RKO (cell line): ENCODE measurements at regions not wholly inside any gene's neighbourhood (a gene's known extent, or its start where the extent isn't known, plus 50 kb on each side); places are given as distances from the start of the nearest gene placed in this dataset.
"Not testable (repeated sequence)": the region's sequence is repeated elsewhere in the genome, so short reads cannot be mapped to it uniquely, and the experiment has no call there.

ENCODE experiments used
- DNase-seq: peaks from one replicate; pipeline ENCODE4 v3.0.0-alpha.2; 2016; ENCODE audit warnings: low spot score

DNA sequence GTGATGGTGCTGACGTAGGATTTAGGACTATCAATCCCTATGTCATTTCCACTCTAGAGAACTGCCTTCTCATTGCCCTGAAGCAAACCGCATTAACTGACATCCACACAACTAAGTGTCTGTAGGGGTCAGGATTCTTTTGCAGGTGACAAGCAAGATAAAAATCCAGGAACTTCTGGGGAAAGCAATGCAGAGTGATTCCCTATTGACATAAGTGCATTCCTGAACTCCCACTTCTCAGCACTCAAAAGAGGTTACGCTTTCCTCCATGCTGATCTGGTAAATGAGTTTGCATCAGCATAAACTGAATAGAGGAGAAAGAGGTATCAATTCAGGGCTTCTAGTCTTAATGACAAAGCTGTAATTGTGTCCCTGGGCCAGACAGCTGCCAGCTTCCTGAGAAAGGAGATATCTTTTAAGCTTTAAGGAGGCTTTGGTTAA is 224.6 kb upstream of the ISX start:
- DNase-seq: no peak

- no peak for DNase-seq
These were observed 224.0 kb upstream of the ISX start for GRCh38 chr22:34841911-34842310.

GRCh38 chr22:34842630-34843029 is 223.3 kb upstream of the ISX start:
- no peak for DNase-seq

DNA sequence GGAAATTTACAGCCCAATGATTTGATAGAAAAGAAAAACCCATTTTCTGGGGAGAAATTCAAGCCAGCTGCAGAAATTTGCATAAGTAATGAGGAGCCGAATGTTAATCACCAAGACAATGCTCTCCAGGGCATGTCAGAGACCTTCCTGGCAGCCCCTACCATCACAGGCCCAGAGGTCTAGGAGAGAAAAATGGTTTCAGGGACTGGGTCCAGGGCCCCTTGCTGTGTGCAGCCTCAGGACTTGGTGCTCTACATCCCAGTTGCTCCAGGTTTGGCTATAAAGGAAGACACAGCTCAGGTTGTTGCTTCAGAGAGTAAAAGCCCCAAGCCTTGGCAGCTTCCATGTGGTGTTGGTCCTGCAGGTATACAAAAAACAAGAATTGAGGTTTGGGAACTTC is 222.2 kb upstream of the ISX start:
- not testable (repeated sequence) for DNase-seq

- DNase-seq: no peak
These were observed 220.6 kb upstream of the ISX start for GRCh38 chr22:34845391-34845790.

- DNase-seq: no peak
These were observed 218.9 kb upstream of the ISX start for GRCh38 chr22:34847072-34847471.

DNA sequence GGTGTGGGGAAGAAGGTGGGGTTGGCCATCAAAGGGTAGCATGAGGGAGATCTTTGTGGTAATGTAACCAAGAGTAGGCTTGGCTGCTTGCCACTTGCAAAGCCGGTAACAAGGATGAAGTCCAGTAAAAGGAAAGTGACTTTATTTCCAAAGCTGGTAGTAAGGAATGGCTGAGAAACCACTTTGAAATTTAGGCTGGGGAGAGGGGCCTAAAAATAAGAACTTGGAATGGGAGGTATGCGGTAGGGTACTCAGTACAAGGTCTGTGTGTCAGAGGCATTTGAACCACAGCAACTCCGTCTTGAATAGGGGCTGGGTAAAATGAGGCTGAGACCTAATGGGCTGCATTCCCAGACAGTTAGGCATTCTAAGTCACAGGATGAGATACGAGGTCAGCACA is 216.0 kb upstream of the ISX start:
- DNase-seq: no peak

GRCh38 chr22:34851918-34852662 is 213.9 kb upstream of the ISX start:
- no peak for DNase-seq

DNA sequence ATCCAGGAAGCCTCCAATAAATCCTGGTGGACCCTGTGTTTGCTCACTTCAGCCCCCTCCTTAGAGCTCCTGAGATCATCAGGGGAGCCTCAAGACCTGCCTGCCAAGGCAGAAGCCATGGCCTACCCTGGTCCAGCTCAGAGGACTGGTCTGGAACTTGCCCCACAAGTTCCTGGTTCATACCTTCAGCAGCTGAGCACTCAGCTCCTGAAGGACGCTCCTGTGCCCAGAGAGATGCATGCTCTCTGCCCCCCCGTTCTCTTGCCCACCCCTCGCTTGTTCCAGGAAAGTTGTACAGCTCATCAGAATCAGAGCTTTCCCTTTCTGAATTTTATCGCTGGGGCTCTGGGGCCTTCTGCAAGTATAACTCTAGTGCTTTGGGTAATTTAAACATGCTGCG is 210.5 kb upstream of the ISX start:
- DNase-seq: no peak

- DNase-seq: no peak
These were observed 207.9 kb upstream of the ISX start for GRCh38 chr22:34858066-34858465.

GRCh38 chr22:34861787-34862186 is 204.2 kb upstream of the ISX start:
- DNase-seq: no peak

- no peak for DNase-seq
These were observed 199.9 kb upstream of the ISX start for GRCh38 chr22:34866081-34866480.

DNA sequence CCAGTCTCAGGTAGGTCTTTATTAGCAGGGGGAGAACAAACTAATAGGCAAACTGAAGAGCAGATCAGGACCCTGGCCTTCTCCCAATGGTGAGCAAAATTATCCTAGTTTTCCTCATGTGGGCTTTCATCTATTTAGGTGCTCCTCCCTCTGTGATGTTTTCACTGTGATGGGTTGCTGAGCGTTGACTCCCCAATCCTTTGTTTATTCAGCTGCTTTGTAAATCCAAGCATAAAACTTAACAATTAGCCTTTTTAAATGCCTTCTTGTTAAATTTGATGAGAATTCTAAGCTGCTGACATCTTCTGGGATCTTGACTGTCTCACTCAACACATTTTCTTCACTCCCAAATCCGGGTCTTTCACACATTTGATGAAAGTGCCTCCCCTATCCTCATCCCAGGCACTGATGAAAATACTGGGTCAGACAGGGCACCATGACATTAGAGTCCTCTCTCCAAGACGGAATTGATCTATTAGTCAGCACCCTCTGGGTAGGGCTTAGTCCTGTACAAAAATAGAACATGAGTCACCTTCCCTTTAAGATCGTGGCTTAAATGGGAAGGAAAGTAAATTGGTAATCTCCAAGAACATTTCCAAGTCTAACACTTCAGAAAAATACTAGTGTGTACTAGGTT is 199.3 kb upstream of the ISX start:
- peak; percentile 13 for DNase-seq

GRCh38 chr22:34877506-34877905 is 188.5 kb upstream of the ISX start:
- no peak for DNase-seq

GRCh38 chr22:34878171-34878570 is 187.8 kb upstream of the ISX start:
- no peak for DNase-seq

DNA sequence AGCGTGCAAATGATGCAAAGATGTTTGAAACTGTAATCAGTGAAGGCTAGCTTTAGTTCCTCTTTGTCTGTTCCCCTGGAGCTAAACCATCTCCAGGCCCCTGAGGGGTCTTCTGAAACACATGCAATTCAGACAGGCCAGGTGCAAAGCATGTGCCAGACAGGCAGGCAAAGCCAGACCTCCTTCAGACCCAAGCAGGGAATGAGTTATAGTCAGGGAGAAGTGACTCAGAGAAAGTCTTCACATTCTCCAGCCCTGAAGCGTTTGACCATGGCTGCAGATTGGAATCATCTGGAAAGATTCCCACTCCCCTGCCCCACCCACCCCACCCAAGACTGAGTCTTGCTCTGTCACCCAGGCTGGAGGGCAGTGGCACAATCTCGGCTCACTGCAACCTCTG is 187.0 kb upstream of the ISX start:
- DNase-seq: no peak

GRCh38 chr22:34880662-34881061 is 185.3 kb upstream of the ISX start:
- no peak for DNase-seq

DNA sequence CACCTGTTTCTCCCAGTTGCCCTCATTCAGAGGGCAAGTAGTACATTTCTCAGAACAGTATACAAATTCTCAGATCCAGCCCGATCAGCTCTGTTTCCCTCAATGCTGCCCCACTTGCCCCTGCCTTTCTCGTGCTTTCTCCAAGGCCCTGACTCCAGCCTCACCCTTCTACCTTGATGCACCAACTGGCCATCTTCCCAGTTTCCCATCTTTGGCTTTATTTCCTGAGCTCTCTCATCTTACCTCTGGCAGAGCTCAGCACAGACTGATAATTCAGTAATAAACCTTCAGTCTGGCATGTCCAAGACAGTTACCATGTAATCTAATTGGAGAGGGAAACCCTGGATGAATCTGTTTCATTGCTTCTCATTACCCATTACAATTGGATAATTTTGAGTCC is 184.5 kb upstream of the ISX start:
- no peak for DNase-seq

DNA sequence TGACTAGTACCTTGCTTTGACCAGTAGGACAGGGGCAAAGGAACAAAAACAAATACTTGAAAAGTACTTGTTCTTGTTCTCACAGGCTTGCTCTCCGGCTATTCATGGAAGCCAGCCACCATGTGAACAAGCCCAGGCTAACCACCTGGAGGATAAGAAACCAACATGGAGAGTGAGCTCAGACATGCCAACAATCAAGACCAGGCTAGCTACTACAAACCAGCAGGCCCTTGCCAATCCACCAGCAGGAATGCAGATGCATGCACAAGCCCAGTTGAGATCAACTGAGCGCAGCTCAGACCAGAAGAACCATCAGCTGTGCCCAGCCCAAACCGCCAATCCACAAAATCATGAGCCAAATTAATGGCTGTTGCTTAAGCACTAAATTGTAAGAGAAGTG is 180.1 kb upstream of the ISX start:
- DNase-seq: no peak

GRCh38 chr22:34886391-34886790 is 179.6 kb upstream of the ISX start:
- no peak for DNase-seq

GRCh38 chr22:34886812-34887211 is 179.1 kb upstream of the ISX start:
- no peak for DNase-seq

DNA sequence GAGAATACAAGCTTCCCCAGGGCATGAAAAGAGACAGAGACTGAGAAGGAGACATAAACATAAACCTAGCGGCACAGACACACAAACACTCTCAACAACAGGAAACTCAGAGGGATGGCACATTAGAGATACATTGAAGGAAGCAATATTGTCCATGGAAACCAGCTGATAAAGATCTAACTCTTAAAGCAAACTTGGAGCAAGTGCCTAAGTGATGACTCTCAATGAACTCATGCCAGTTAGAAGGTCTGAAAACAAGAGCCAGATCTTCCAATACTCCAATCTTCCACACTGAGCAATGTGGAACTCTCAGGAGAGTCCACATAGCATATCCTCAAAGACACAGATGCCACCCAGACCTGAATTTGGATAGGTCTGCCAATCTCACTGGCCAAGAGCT is 168.8 kb upstream of the ISX start:
- DNase-seq: no peak

DNA sequence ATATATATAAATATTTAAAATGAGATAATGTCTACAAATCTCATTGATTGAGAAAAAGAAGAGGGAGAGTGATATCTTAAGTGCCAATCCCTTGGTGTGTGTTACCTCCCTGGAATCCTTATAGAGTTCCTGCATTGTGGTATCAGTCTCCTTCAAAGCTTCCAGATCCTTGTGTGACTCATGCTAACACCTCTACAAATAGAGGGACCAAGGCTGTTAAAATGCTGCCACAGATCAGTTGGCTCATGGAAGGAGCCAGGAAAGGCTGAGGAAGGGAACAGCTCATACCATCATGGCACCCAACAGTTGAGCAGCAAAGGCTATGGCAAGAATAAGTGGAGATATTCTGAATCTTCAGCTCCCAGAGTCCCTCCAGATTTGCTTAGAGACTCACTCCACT is 163.6 kb upstream of the ISX start:
- DNase-seq: no peak

DNA sequence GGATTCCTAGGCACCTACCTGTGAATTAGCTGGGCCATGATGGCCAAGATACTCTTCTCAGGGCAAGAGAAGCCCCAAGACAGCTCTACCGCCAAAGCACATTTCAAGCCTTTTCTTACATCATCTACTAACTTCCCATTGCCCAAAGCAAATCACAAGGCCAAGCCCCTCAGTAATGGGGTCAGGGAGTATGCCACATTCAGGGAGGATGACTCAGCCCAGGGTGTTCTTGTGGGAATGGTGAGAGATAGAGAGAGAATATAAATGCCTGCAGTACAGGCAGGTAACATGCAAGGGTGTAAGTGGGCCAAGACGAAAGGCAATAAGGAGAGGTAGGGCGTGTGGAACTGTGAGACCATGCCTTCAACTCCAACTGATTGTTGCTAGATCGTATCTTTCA is 162.5 kb upstream of the ISX start:
- DNase-seq: no peak
